Smooth muscle cell (in vitro differentiated cells): ENCODE measurements at regions not wholly inside any gene's neighbourhood (a gene's known extent, or its start where the extent isn't known, plus 50 kb on each side); places are given as distances from the start of the nearest gene placed in this dataset.

Experiments used
- DNase-seq: peaks from one replicate; lab custom pipeline; 2025; ENCODE audit not compliant: unreplicated experiment; lab: John Stamatoyannopoulos, UW
- H2AFZ ChIP-seq: fragments of 200-600 bp; sonication (generic); 2 replicates; pipeline ENCODE4 v1.6.0; 2016; ENCODE audit warnings: antibody characterized with exemption, low read depth, mild to moderate bottlenecking
- H3F3A ChIP-seq: fragments of 200-600 bp; sonication (generic); 2 replicates; pipeline ENCODE4 v1.6.0; 2017; ENCODE audit warnings: antibody characterized with exemption, low read depth
- H3K27ac ChIP-seq: fragments of 200-600 bp; sonication (generic); 2 replicates; pipeline ENCODE4 v1.5.1; 2016; ENCODE audit warnings: low read depth, mild to moderate bottlenecking
- H3K27me3 ChIP-seq: fragments of 200-600 bp; sonication (generic); 2 replicates; pipeline ENCODE4 v1.6.1; 2016; ENCODE audit warnings: low read depth, mild to moderate bottlenecking
- H3K36me3 ChIP-seq: fragments of 200-600 bp; sonication (generic); 2 replicates; pipeline ENCODE4 v1.5.1; 2016; ENCODE audit warnings: low read depth
- H3K4me1 ChIP-seq: fragments of 200-600 bp; sonication (generic); 2 replicates; pipeline ENCODE4 v1.5.1; 2016; ENCODE audit warnings: low read depth
- H3K4me2 ChIP-seq: fragments of 200-600 bp; sonication (generic); 2 replicates; pipeline ENCODE4 v1.6.0; 2016; ENCODE audit warnings: mild to moderate bottlenecking
- H3K4me3 ChIP-seq: fragments of 200-600 bp; sonication (generic); 2 replicates; pipeline ENCODE4 v1.5.1; 2016; ENCODE audit warnings: mild to moderate bottlenecking
- H3K79me2 ChIP-seq: fragments of 200-600 bp; sonication (generic); 2 replicates; pipeline ENCODE4 v1.6.0; 2016; ENCODE audit warnings: low read depth, mild to moderate bottlenecking
- H3K9ac ChIP-seq: fragments of 200-600 bp; sonication (generic); 2 replicates; pipeline ENCODE4 v1.6.0; 2016; ENCODE audit warnings: low read depth
- H3K9me3 ChIP-seq: fragments of 200-600 bp; sonication (generic); replicated peaks from 2 replicates; pipeline ENCODE4 v1.5.1; 2016; ENCODE audit warnings: low read depth
- H4K20me1 ChIP-seq: fragments of 200-600 bp; sonication (generic); 2 replicates; pipeline ENCODE4 v1.6.0; 2016; ENCODE audit warnings: low read depth
- CTCF ChIP-seq: fragments of 200-600 bp; sonication (generic); IDR thresholded peaks from 2 replicates; pipeline ENCODE4 v1.5.1; 2017; ENCODE audit warnings: borderline replicate concordance, mild to moderate bottlenecking, antibody characterized with exemption; ENCODE audit not compliant: insufficient read depth, poor library complexity, severe bottlenecking
- WGBS: methylation state at CpG from one replicate; pipeline ENCODE4 v1.1.7; 2016; ENCODE audit warnings: low lambda C conversion rate; 5-methylcytosine and 5-hydroxymethylcytosine counted together

- Histone ChIP-seq H3K27ac (no peak overlapping the region), H3K4me1 (no peaks in the 10 kb centered on the region), H3K9me3 (no peaks in the 10 kb centered on the region), H3K4me3 (no peak overlapping the region), H2AFZ (no peak overlapping the region), H4K20me1 (no peaks in the 10 kb centered on the region), H3K4me2 (no peak overlapping the region), H3K27me3 (no peaks in the 10 kb centered on the region), H3K9ac (no peak overlapping the region), H3K36me3 (no peaks in the 10 kb centered on the region), H3K79me2 (no peaks in the 10 kb centered on the region), H3F3A (no peaks in the 10 kb centered on the region)
- 94% methylated on average over 10 of the region's 10 CpGs for whole genome bisulfite sequencing
- no peak for DNase-seq
- TF ChIP-seq CTCF, result no peak
Measured at GRCh38 chr12:111227476-111228420, 141.1 kb downstream of the PHETA1 start.

GRCh38 chr12:111226680-111227079 lies 142.2 kb downstream of the PHETA1 start:
- DNase-seq, result no peak
- 89% methylated on average over 21 of the region's 21 CpGs for WGBS
- H2AFZ ChIP-seq, result no peak overlapping the region
- no peak overlapping the region for H3K4me2 ChIP-seq
- H3K9me3 ChIP-seq, result no peaks in the 10 kb centered on the region
- no peak overlapping the region for H3K9ac ChIP-seq
- H3K4me1 ChIP-seq, result no peaks in the 10 kb centered on the region
- no peak for TF ChIP-seq CTCF
- no peaks in the 10 kb centered on the region for H3K79me2 ChIP-seq
- no peak overlapping the region for H3K27ac ChIP-seq
- no peaks in the 10 kb centered on the region for H3K36me3 ChIP-seq
- no peak overlapping the region for H3K4me3 ChIP-seq
- H4K20me1 ChIP-seq, result no peaks in the 10 kb centered on the region
- no peaks in the 10 kb centered on the region for H3K27me3 ChIP-seq
- no peaks in the 10 kb centered on the region for H3F3A ChIP-seq

GRCh38 chr12:111225307-111225706 lies 143.6 kb downstream of the PHETA1 start:
- no peaks in the 10 kb centered on the region for H3K36me3 ChIP-seq
- WGBS, result 83% methylated on average over 6 of the region's 6 CpGs
- H2AFZ ChIP-seq, result no peak overlapping the region
- no peaks in the 10 kb centered on the region for H4K20me1 ChIP-seq
- H3K27ac ChIP-seq, result no peak overlapping the region
- no peaks in the 10 kb centered on the region for H3K4me1 ChIP-seq
- no peak overlapping the region for H3K4me3 ChIP-seq
- no peaks in the 10 kb centered on the region for H3K79me2 ChIP-seq
- DNase-seq, result no peak
- no peaks in the 10 kb centered on the region for H3K9me3 ChIP-seq
- no peaks in the 10 kb centered on the region for H3K27me3 ChIP-seq
- no peak for TF ChIP-seq CTCF
- no peak overlapping the region for H3K4me2 ChIP-seq
- H3F3A ChIP-seq, result no peaks in the 10 kb centered on the region
- H3K9ac ChIP-seq, result no peak overlapping the region
